Effector CD8-positive, alpha-beta T cell (primary cell): ENCODE measurements at regions not wholly inside any gene's neighbourhood (a gene's known extent, or its start where the extent isn't known, plus 50 kb on each side); places are given as distances from the start of the nearest gene placed in this dataset.

Experiments used
- DNase-seq: peaks from one replicate; lab custom pipeline; 2025; lab: John Stamatoyannopoulos, UW

GRCh38 chr5:160511280-160511929, 89.8 kb downstream of the PTTG1 start:
- DNase-seq = no peak
